Putamen (tissue), 1 donor: ENCODE measurements at regions not wholly inside any gene's neighbourhood (a gene's known extent, or its start where the extent isn't known, plus 50 kb on each side); places are given as distances from the start of the nearest gene placed in this dataset.

Experiments
- DNase-seq: peaks from one replicate; pipeline ENCODE4 v3.0.0-alpha.2; 2016; ENCODE audit warnings: low spot score

GRCh38 chr3:13173186-13173585, 100.0 kb upstream of the IQSEC1 start:
- no peak for DNase-seq

- no peak for DNase-seq
Measured at GRCh38 chr3:13172644-13173013, 99.4 kb upstream of the IQSEC1 start.

GRCh38 chr3:13171704-13172643, 98.7 kb upstream of the IQSEC1 start:
- DNase-seq, result no peak

- no peak for DNase-seq
Measured at GRCh38 chr3:13170317-13170716, 97.1 kb upstream of the IQSEC1 start.

- no peak for DNase-seq
Measured at GRCh38 chr3:13168391-13168790, 95.2 kb upstream of the IQSEC1 start.

- DNase-seq, result no peak
Measured at GRCh38 chr3:13167829-13168228, 94.6 kb upstream of the IQSEC1 start.

- DNase-seq, result no peak
Measured at GRCh38 chr3:13167064-13167743, 94.0 kb upstream of the IQSEC1 start.

- DNase-seq, result no peak
Measured at GRCh38 chr3:13166243-13167063, 93.2 kb upstream of the IQSEC1 start.

GRCh38 chr3:13165576-13165975, 92.3 kb upstream of the IQSEC1 start:
- no peak for DNase-seq

GRCh38 chr3:13164893-13165492, 91.8 kb upstream of the IQSEC1 start:
- no peak for DNase-seq

- no peak for DNase-seq
Measured at GRCh38 chr3:13163848-13164382, 90.7 kb upstream of the IQSEC1 start.

GRCh38 chr3:13162549-13163320, 89.5 kb upstream of the IQSEC1 start:
- DNase-seq, result no peak

- DNase-seq, result no peak
Measured at GRCh38 chr3:13161771-13162535, 88.7 kb upstream of the IQSEC1 start.

- no peak for DNase-seq
Measured at GRCh38 chr3:13161021-13161759, 88.0 kb upstream of the IQSEC1 start.

- no peak for DNase-seq
Measured at GRCh38 chr3:13160619-13161018, 87.4 kb upstream of the IQSEC1 start.

GRCh38 chr3:13159890-13160289, 86.7 kb upstream of the IQSEC1 start:
- DNase-seq, result no peak

- no peak for DNase-seq
Measured at GRCh38 chr3:13158871-13159270, 85.6 kb upstream of the IQSEC1 start.

GRCh38 chr3:13158408-13158807, 85.2 kb upstream of the IQSEC1 start:
- no peak for DNase-seq

- DNase-seq, result no peak
Measured at GRCh38 chr3:13157986-13158385, 84.8 kb upstream of the IQSEC1 start.
